22Rv1 (cell line): ENCODE measurements at regions not wholly inside any gene's neighbourhood (a gene's known extent, or its start where the extent isn't known, plus 50 kb on each side); places are given as distances from the start of the nearest gene placed in this dataset.

ENCODE experiments used
- ZFX ChIP-seq: fragments of 450-650 bp; IDR thresholded peaks from 2 replicates; pipeline ENCODE4 v1.6.1; 2017; ENCODE audit warnings: antibody characterized with exemption, borderline replicate concordance
- TF ChIP-seq, protein P1 (sequence below): fragments of 450-650 bp; IDR thresholded peaks from 2 replicates; pipeline ENCODE4 v1.5.1; 2017; ENCODE audit warnings: mild to moderate bottlenecking

DNA sequence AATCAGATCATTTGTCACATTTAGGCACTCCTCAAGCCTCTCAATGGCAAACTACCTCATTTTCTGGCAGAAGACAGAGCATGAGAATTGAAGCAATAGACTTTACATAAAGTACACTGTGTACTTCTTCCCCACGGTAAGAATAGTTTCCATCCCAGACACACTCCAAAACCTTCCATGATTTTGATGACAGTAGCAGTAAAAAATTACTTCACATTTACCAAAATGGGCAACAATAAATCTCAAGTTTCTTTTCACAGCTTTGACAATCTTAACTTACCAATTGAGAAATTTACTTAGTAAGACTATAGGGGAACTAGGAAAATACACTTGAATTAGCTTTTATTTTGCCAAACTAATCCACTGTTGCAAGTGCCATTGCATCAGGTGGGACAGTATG lies 353.8 kb downstream of the HAO1 start:
- TF ChIP-seq, protein P1, sequence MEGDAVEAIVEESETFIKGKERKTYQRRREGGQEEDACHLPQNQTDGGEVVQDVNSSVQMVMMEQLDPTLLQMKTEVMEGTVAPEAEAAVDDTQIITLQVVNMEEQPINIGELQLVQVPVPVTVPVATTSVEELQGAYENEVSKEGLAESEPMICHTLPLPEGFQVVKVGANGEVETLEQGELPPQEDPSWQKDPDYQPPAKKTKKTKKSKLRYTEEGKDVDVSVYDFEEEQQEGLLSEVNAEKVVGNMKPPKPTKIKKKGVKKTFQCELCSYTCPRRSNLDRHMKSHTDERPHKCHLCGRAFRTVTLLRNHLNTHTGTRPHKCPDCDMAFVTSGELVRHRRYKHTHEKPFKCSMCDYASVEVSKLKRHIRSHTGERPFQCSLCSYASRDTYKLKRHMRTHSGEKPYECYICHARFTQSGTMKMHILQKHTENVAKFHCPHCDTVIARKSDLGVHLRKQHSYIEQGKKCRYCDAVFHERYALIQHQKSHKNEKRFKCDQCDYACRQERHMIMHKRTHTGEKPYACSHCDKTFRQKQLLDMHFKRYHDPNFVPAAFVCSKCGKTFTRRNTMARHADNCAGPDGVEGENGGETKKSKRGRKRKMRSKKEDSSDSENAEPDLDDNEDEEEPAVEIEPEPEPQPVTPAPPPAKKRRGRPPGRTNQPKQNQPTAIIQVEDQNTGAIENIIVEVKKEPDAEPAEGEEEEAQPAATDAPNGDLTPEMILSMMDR = no peak
- no peak for TF ChIP-seq ZFX
